ENCODE measurements at regions not wholly inside any gene's neighbourhood (a gene's known extent, or its start where the extent isn't known, plus 50 kb on each side); places are given as distances from the start of the nearest gene placed in this dataset.

DNA sequence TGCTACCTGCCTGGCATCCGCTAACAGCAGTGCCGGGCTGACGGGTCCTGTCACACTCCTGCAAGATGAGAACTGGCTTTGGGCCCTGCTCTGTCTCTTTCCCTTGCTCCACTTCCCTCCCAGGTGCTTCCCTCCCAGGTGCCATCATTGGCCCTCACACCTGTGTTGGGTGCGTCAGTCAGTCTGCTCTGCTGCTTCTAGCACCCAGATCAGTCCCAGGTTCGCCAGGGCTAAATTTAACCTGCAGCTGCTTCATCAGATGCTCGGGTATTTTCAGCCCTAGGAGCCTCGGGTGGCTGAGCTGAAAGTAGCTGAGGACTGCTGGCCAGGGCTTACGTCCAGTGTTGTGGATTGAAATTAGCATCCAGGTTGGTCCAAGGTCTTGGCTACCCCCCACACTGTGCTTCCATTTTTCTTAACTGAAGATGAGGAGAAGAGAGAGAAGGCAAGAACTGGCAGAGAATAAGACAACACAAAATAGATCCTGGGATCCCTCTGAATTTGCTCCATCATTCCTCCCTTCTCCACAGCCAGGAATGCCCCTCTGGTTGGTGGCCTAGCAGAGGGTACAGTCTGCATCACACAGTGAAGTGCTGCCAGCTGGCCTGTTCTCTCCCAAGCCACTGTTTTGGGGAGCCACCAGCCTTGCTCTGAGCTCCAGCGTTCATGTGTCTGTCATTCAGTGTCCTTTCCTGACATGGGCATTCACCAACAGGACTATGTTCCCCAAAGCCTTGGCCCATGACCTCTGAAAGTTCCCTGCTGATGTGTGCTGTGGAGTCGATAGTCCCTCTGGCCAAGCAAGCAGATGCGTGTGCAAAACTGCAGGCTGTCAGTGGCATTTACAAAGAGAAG, 65.9 kb upstream of the SYPL1 start:
- TF ChIP-seq GABPA (IDR thresholded peaks at IDR 0.05; ENCODE audit: borderline replicate concordance, insufficient read depth, low read length) (no peak), RAD21 (IDR thresholded peaks at IDR 0.05 in 1 of 2, conservative IDR thresholded peaks at IDR 0.05 in 1 of 2; ENCODE audit: low read depth in 2 of 2, low read length in 2 of 2) (no peak), EP300 (IDR thresholded peaks at IDR 0.05; ENCODE audit: borderline replicate concordance in 1 of 2, low read depth in 2 of 2, low read length in 2 of 2) (no peak), POLR2A (IDR thresholded peaks at IDR 0.05; ENCODE audit: control extremely low read depth in 1 of 2, low read depth in 2 of 2, low read length in 2 of 2) (no peak), TAF1 (IDR thresholded peaks at IDR 0.05; ENCODE audit: low read depth, low read length) (no peak), HDAC6 (IDR thresholded peaks at IDR 0.05; ENCODE audit: low read depth, low read length) (no peak), POLR2AphosphoS5 (IDR thresholded peaks at IDR 0.05; ENCODE audit: low read depth, low read length) (no peak)
- TF ChIP-seq, protein P1, sequence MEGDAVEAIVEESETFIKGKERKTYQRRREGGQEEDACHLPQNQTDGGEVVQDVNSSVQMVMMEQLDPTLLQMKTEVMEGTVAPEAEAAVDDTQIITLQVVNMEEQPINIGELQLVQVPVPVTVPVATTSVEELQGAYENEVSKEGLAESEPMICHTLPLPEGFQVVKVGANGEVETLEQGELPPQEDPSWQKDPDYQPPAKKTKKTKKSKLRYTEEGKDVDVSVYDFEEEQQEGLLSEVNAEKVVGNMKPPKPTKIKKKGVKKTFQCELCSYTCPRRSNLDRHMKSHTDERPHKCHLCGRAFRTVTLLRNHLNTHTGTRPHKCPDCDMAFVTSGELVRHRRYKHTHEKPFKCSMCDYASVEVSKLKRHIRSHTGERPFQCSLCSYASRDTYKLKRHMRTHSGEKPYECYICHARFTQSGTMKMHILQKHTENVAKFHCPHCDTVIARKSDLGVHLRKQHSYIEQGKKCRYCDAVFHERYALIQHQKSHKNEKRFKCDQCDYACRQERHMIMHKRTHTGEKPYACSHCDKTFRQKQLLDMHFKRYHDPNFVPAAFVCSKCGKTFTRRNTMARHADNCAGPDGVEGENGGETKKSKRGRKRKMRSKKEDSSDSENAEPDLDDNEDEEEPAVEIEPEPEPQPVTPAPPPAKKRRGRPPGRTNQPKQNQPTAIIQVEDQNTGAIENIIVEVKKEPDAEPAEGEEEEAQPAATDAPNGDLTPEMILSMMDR (IDR thresholded peaks at IDR 0.05; ENCODE audit: control extremely low read depth in 1 of 3, insufficient read depth in 1 of 3, low read depth in 1 of 3, low read length in 3 of 3) = no peak
- TF ChIP-seq, protein P2, sequence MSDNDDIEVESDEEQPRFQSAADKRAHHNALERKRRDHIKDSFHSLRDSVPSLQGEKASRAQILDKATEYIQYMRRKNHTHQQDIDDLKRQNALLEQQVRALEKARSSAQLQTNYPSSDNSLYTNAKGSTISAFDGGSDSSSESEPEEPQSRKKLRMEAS (IDR thresholded peaks at IDR 0.05) = no peak

Data from H1 (cell line).